Esophagus squamous epithelium (tissue), 4 donors: ENCODE measurements at regions not wholly inside any gene's neighbourhood (a gene's known extent, or its start where the extent isn't known, plus 50 kb on each side); places are given as distances from the start of the nearest gene placed in this dataset.

Source experiments
- CTCF ChIP-seq, 6 experiments: fragments of 450-650 bp in 4 of 6; fragments of 200-600 bp in 2 of 6; sonication (generic) in 2 of 6; IDR thresholded peaks; one replicate each; pipeline ENCODE4 v1.5.1; 2016 to 2019; ENCODE audit warnings: antibody characterized with exemption in 6 of 6, mild to moderate bottlenecking in 4 of 6, moderate library complexity in 4 of 6
- POLR2A ChIP-seq, 4 donors: fragments of 450-650 bp; IDR thresholded peaks; one replicate each; pipeline ENCODE4 v1.6.1; 2017; ENCODE audit warnings: antibody characterized with exemption in 4 of 4, mild to moderate bottlenecking in 4 of 4, moderate library complexity in 3 of 4

- TF ChIP-seq POLR2A (IDR thresholded peaks at IDR 0.05) (no peak), CTCF (IDR thresholded peaks at IDR 0.05) (no peak)
These were observed 438.4 kb downstream of the ADAMTS20 start for GRCh38 chr12:43113616-43114015.
